Uterus (tissue), 3 donors: ENCODE measurements at regions not wholly inside any gene's neighbourhood (a gene's known extent, or its start where the extent isn't known, plus 50 kb on each side); places are given as distances from the start of the nearest gene placed in this dataset.

ENCODE experiments used
- DNase-seq, 2 donors: peaks; one replicate each; pipeline ENCODE4 v3.0.0-alpha.2; 2019 to 2020
- H3K27ac ChIP-seq, 2 donors: fragments of 200-600 bp; sonication (generic); 1 replicate in 1 of 2; 2 replicates in 1 of 2; pipeline ENCODE4 v1.5.1; 2016 to 2018
- H3K27me3 ChIP-seq, 2 donors: fragments of 200-600 bp; sonication (generic); one replicate each; pipeline ENCODE4 v1.5.1; 2018 to 2019; ENCODE audit warnings: control low read depth in 1 of 2
- H3K36me3 ChIP-seq, 2 donors: fragments of 200-600 bp; sonication (generic); one replicate each; pipeline ENCODE4 v1.5.1; 2019; ENCODE audit warnings: control low read depth in 1 of 2
- H3K4me1 ChIP-seq, 2 donors: fragments of 200-600 bp; sonication (generic); one replicate each; pipeline ENCODE4 v1.5.1; 2018 to 2019; ENCODE audit warnings: control low read depth in 1 of 2
- H3K4me3 ChIP-seq, 2 donors: fragments of 200-600 bp; sonication (generic); 1 replicate in 1 of 2; 2 replicates in 1 of 2; pipeline ENCODE4 v1.5.1; 2018 to 2019; ENCODE audit warnings: mild to moderate bottlenecking in 1 of 2
- H3K9me3 ChIP-seq, 2 donors: fragments of 200-600 bp; sonication (generic); one replicate each; pipeline ENCODE4 v1.5.1; 2019; ENCODE audit warnings: control low read depth in 1 of 2
- CTCF ChIP-seq, 4 experiments: fragments of 200-600 bp in 2 of 4; fragments of 450-650 bp in 2 of 4; sonication (generic) in 2 of 4; IDR thresholded peaks; one replicate each; pipeline ENCODE4 v1.5.1; 2016 to 2019; ENCODE audit warnings: antibody characterized with exemption in 4 of 4, mild to moderate bottlenecking in 2 of 4, moderate library complexity in 1 of 4
- POLR2A ChIP-seq, 2 donors: fragments of 450-650 bp; IDR thresholded peaks; one replicate each; pipeline ENCODE4 v1.6.1; 2016; ENCODE audit warnings: antibody characterized with exemption in 2 of 2, mild to moderate bottlenecking in 1 of 2, moderate library complexity in 1 of 2
- intact Hi-C: fragments of 100-400 bp; cut with DNase I; formaldehyde crosslinking; loops from one replicate; pipeline ENCODE4 v1.15.1; 2023; ENCODE audit warnings: low total_unique reads
- donor health status: DM: yes; HTN: yes; CAD: no.

DNA sequence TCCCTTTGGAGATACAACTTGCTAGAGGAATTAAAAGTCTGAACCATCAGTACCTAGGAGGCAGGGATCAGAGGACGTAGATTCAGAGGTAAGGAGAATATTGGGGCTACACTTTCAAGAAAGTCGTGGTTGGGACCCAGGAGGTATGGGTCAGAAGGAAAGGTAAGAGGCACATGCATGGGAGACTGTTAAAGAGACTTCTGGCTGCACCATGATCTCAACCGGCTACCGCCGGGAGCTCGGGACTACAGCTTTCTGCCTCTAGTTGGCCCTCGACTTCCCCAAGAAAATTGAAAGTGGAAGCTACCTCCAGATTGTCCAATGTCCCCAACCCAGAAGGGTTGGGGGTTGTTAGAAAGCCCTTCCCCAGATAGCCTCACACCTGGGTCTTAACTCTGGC lies 355.7 kb upstream of the TMPRSS15 start:
- DNase-seq: no peak
- H3K36me3 ChIP-seq: no peaks in the 10 kb centered on the region
- no peak for TF ChIP-seq CTCF (IDR thresholded peaks at IDR 0.05)
- no peak for TF ChIP-seq POLR2A (IDR thresholded peaks at IDR 0.05)
- H3K9me3 ChIP-seq: no peaks in the 10 kb centered on the region
- intact Hi-C loops: no loop called here
- H3K27me3 ChIP-seq: no peaks in the 10 kb centered on the region
- H3K4me3 ChIP-seq: no peak overlapping the region
- no peaks in the 10 kb centered on the region for H3K4me1 ChIP-seq
- no peak overlapping the region for H3K27ac ChIP-seq

DNA sequence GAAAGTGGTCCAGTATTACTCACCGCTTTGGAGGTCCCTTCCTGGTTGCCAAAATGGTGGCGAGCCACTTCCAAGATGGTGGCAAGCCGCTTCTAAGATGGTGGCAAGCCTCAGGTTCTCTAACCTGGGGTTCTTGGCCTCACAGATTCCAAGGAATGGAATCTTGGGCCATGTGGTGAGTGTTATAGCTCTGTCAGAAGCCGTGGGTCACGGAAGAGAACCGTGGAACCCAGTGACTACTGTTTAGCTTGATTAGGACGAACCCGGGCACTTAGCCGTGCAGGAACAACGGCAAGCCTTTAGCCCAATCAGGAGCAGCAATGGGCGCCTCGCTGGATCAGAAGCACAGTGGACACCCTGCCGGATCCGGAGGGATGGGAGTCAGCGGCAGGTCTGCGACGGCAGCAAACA lies 356.2 kb upstream of the TMPRSS15 start:
- DNase-seq: no peak
- no peaks in the 10 kb centered on the region for H3K36me3 ChIP-seq
- no peak overlapping the region for H3K27ac ChIP-seq
- H3K27me3 ChIP-seq: no peaks in the 10 kb centered on the region
- no peaks in the 10 kb centered on the region for H3K4me1 ChIP-seq
- no peaks in the 10 kb centered on the region for H3K9me3 ChIP-seq
- H3K4me3 ChIP-seq: no peak overlapping the region
- TF ChIP-seq POLR2A (IDR thresholded peaks at IDR 0.05) (no peak), CTCF (IDR thresholded peaks at IDR 0.05) (no peak)
- intact Hi-C loops: no loop called here

DNA sequence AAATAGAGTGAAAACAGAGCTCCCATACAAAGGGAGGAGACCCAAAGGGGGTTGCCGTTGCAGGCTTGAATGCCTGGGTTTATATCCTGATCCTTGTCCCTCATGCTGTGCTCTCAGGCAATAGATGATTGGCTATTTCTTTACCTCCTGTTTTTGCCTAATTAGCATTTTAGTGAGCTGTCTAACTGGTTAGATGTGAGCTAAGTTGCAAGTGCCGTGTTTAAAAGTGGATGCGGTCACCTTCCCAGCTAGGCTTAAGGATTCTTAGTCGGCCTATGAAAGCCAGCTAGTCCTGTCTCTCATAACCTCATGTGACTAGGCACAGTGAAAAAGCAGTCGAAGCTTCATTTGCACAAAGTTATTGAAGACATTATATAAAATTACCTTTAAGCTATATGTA lies 356.7 kb upstream of the TMPRSS15 start:
- Histone ChIP-seq H3K4me3 (no peak overlapping the region), H3K9me3 (no peaks in the 10 kb centered on the region), H3K4me1 (no peaks in the 10 kb centered on the region), H3K27me3 (no peaks in the 10 kb centered on the region), H3K27ac (no peak overlapping the region), H3K36me3 (no peaks in the 10 kb centered on the region)
- no peak for TF ChIP-seq POLR2A (IDR thresholded peaks at IDR 0.05)
- no peak for TF ChIP-seq CTCF (IDR thresholded peaks at IDR 0.05)
- DNase-seq: no peak
- intact Hi-C loops: no loop called here

- TF ChIP-seq CTCF (IDR thresholded peaks at IDR 0.05) (no peak), POLR2A (IDR thresholded peaks at IDR 0.05) (no peak)
- intact Hi-C loops: no loop called here
- no peaks in the 10 kb centered on the region for H3K4me1 ChIP-seq
- H3K9me3 ChIP-seq: no peaks in the 10 kb centered on the region
- no peak overlapping the region for H3K27ac ChIP-seq
- H3K27me3 ChIP-seq: no peaks in the 10 kb centered on the region
- H3K4me3 ChIP-seq: no peak overlapping the region
- DNase-seq: no peak
- H3K36me3 ChIP-seq: no peaks in the 10 kb centered on the region
Measured at GRCh38 chr21:18764720-18765119, 361.1 kb upstream of the TMPRSS15 start.

- no peak for TF ChIP-seq CTCF (IDR thresholded peaks at IDR 0.05)
- Histone ChIP-seq H3K27ac (no peak overlapping the region), H3K36me3 (no peaks in the 10 kb centered on the region), H3K4me1 (no peaks in the 10 kb centered on the region), H3K9me3 (no peaks in the 10 kb centered on the region), H3K27me3 (no peaks in the 10 kb centered on the region), H3K4me3 (no peak overlapping the region)
- no peak for DNase-seq
- intact Hi-C loops: no loop called here
Measured at GRCh38 chr21:18769599-18769998, 366.0 kb upstream of the TMPRSS15 start.
